HG03025 (cell line): ENCODE measurements at regions not wholly inside any gene's neighbourhood (a gene's known extent, or its start where the extent isn't known, plus 50 kb on each side); places are given as distances from the start of the nearest gene placed in this dataset.
"Not testable (repeated sequence)": the region's sequence is repeated elsewhere in the genome, so short reads cannot be mapped to it uniquely, and the experiment has no call there.

ENCODE experiments used
- ATAC-seq: cut with Tn5 transposase; IDR thresholded peaks from one replicate; pipeline ENCODE4 v1.9.1; 2021; ENCODE audit warnings: mild to moderate bottlenecking, moderate library complexity; ENCODE audit not compliant: unreplicated experiment, low FRiP score

DNA sequence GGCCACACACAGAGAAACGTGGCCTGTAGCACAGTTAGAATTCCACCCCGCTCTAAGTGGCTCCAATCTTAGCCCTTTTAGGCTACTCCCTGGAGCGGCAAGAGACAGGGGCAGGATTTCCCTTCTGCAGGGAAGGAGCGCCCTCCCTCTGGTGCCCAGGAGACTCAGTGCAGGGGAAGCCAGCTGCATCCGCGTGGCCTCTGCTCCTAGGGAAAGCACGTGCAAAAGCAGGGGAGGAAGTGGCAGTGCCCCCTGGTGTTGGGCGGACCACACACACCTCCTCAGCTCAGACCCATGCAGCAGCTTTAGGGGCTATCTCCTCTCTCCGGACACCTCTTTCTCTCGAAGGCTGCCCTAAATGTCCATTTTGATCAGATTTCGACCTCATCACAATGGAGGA is 50.0 kb downstream of the SPRING1 start:
- ATAC-seq = no peak

DNA sequence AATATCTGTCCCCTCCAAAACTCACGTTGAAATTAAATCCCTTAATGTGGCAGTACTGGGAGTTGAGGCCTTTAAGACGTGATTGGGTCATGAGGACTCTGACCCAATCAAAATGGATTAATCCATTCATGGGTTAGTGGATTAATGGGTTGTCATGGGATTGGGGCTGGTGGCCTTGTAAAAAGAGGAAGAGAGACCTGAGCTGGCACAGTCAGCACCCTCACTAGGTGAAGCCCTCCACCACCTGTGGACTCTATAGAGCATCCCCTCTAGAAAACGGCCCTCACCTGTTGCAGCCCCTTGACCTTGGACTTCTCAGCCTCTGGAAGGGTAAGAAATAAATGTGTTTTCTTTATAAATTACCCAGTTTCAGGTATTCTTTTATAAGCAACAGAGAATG is 53.0 kb downstream of the SPRING1 start:
- ATAC-seq = no peak

DNA sequence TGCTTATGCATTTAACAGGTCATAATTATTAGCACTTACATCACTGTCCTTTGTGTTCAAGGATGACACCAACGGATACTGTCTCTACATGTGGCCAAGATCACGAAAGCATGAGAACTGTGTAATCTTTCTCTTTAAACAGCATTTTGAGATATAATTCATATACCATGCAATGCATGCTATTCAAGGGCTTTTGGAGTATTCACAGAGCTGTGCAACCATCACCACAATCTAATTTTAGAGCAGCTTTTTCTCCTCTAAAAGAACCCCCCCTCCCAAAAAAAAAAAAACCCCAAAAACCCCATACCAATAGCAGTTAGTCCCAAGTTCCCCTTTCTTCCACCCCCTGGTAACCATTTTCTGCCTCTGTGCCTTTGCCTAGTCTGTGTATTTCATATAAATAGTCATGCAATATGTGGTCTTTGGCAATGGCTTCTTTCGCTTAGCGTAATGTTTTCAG is 60.6 kb downstream of the SPRING1 start:
- ATAC-seq = no peak

GRCh38 chr12:116675339-116676107 is 62.3 kb downstream of the SPRING1 start:
- no peak for ATAC-seq

- no peak for ATAC-seq
These were observed 63.2 kb downstream of the SPRING1 start for GRCh38 chr12:116674643-116675183.

DNA sequence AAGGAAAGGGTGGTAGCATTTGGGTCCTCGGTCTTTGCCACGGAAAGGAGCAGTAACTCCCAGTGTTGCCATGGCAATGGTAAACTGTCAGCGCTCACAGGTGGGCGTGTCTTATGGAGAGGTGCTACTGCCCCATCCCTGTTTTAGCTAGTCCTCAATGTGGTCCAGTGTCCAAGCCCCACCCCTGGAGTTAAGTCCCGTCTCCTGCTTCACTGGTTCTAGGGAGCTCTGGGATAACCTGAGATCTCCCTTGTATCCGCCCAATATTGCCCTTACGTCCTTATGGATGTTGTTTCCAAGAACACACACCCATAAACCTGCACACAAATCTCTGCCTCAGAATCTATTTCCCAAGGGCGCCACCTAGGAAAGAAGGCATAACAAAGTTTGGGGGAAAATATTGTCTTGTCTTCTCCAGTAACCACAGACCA is 64.2 kb downstream of the SPRING1 start:
- ATAC-seq = no peak

DNA sequence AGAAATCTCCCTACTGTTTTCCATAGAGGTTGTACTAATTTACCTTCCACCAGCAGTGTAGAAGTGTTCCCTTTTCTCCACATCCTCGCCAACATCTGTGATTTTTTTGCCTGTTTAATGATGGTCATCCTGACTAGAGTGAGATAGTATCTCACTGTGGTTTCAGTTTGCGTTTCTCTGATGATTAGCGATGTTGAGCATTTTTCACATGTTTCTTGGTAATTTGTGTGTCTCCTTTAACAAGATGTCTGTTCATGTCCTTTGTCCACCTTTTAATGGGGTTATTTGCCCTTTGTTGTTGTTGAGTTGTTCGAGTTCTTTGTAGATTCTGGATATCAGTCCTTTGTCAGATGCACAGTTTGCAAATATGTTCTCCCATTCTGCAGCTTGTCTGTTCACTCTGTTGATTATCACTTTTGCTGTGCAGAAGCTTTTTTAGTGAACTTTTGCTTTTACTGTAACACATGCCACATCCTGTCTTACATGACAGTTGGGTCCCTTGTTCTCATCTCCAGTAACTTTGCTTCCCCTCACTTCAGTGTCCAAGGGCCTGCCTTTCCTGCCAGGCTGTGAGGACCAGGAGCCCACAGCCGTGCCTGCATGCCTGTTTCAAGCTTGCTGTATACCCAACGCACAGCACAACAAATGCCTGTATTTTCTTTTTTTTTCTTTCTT is 64.9 kb downstream of the SPRING1 start:
- peak; percentile 61 for ATAC-seq

- no peak for ATAC-seq
These were observed 65.9 kb downstream of the SPRING1 start for GRCh38 chr12:116672010-116672409.

DNA sequence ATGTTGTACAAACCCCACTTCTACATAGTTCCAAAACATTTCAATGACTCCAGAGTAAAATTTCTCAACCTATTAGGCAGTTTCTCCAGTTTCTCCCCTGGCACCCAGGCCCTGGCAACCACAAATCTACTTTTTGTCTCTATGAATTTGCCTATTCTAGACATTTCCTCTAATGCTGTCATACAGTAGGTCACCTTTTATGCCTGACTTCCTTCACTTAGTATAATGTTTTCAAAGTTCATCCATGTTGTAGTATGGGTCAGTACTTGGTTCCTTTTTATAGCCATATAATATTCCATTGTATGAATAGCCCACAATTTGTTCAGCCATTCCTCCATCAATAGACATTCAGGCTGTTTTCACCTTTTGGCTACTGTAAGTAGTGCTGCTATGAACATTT is 67.0 kb downstream of the SPRING1 start:
- ATAC-seq = no peak

DNA sequence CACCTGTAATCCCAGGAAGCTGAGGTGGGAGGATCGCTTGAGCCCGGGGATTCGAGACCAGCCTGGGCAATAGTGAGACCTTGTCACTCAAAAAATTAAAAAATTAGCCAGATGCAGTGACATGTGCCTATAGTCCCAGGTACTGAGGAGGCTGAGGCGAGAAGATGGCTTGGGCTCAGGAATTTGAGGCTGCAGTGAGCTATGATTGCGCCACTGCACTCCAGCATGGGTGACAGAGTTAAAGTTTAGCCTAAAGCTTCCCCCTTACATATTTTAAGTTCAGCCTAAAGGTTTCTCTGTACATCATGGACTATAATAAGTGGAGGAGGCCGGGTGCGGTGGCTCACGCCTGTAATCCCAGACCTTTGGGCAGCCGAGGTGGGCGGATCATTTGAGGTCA is 70.1 kb downstream of the SPRING1 start:
- ATAC-seq = no peak

DNA sequence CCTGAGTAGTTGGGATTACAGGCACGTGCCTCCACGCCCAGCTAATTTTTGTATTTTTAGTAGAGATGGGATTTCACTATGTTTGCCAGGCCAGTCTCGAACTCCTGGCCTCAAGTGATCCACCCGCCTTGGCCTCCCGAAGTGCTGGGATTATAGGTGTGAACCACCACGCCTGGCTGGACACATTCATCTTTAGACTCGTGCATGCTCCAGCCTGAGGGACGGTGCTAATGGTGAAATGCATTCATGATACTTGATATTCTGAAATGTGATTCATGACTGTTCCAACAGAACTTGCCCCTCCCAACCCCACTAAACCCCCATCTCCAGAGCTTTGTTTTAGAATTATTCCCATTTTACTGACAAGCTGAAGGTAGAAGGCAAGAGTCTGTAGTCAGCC is 71.0 kb downstream of the SPRING1 start:
- not testable (repeated sequence) for ATAC-seq

GRCh38 chr12:116666305-116666673 is 71.6 kb downstream of the SPRING1 start:
- ATAC-seq = no peak

- ATAC-seq = no peak
These were observed 72.1 kb downstream of the SPRING1 start for GRCh38 chr12:116665666-116666304.

DNA sequence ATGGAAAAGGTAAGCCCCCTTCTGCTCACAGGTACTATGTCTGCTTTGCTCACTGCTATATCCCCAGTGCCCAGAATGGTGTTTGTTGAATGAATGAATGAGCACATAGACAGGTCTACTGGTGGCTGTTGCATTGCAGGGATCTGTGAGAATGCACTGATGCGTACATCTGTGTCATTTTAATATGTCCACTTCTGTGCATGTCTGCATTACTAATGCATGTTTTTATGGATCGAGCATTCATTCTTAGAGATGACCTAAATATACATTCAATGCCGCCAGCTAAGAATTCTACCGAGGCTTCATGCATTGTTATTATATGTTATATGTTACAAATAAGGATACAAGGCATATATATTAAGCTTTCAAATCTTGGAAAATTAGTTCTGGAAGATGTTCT is 73.8 kb downstream of the SPRING1 start:
- ATAC-seq = no peak

DNA sequence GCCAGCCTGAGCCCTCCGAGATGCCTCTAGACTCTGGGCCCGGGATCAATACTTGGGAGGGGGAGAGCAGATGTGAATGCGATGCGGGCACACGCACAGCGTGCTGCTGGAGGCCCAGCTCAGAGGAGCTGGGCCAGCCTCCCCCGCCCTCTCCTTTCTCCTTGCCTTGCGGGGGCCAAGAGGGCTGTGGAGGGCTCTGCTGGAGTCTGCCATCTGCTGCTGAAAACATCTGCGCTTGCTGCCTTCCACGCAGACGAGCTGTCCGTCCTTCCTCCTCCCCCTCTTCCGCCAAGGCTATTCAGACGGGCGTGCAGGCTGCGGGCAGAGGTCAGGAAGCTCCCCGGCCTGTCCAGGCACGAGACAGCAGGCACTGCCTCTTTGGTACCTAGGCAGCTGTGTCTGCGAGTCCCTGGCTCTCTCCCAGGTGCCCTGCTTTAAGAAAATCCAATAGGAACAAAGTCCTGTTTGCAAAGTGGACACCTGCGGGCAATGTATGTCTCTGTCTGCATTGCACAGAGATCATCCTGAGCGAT is 75.2 kb downstream of the SPRING1 start:
- ATAC-seq = no peak

DNA sequence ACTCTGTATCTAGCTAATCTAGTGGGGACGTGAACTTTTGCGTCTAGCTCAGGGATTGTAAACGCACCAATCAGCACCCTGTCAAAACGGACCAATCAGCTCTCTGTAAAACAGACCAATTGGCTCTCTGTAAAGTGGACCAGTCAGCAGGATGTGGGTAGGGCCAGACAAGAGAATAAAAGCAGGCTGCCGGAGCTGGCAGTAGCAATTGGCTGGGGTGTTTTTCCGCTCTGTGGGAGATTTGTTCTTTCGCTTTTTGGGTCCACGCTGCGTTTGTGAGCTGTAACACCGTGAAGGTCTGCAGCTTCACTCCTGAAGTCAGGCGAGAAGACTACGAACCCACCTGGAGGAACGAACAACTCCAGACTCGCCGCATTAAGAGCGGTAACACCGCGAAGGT is 76.5 kb downstream of the SPRING1 start:
- ATAC-seq = no peak

GRCh38 chr12:116660740-116661139 is 77.1 kb downstream of the SPRING1 start:
- not testable (repeated sequence) for ATAC-seq

GRCh38 chr12:116659771-116660481 is 77.9 kb downstream of the SPRING1 start:
- no peak for ATAC-seq

GRCh38 chr12:116657921-116658495 is 79.9 kb downstream of the SPRING1 start:
- no peak for ATAC-seq

- ATAC-seq = no peak
These were observed 81.6 kb downstream of the SPRING1 start for GRCh38 chr12:116656306-116656705.
